ENCODE measurements at regions not wholly inside any gene's neighbourhood (a gene's known extent, or its start where the extent isn't known, plus 50 kb on each side); places are given as distances from the start of the nearest gene placed in this dataset.

DNA sequence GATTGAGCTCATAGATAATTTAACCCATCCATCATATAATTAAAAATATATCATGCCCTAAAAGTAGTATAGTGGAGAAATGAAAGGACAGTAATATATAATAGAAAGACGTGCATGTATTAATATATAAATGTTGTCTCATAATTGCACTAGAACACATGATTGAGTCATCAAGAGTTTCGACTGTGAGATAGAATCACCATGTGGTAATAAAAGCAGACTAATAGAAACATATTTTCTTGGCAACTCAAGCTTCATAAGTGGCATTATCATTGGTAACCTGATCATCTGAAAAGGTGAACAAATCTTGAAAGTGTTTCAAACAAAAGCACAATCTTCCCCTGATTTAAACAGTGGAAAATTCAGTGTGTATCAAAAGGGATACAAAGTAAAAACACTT is 188.8 kb downstream of the CYRIA start:
- Histone ChIP-seq H3K27ac (no peak overlapping the region), H3K9me3 (ENCODE audit: severe bottlenecking) (no peaks in the 10 kb centered on the region), H3K36me3 (no peaks in the 10 kb centered on the region), H3K4me3 (ENCODE audit: low read depth, low read length) (no peak overlapping the region), H3K27me3 (ENCODE audit: insufficient read depth, low read depth, severe bottlenecking) (no peaks in the 10 kb centered on the region)
- TF ChIP-seq, protein P1, sequence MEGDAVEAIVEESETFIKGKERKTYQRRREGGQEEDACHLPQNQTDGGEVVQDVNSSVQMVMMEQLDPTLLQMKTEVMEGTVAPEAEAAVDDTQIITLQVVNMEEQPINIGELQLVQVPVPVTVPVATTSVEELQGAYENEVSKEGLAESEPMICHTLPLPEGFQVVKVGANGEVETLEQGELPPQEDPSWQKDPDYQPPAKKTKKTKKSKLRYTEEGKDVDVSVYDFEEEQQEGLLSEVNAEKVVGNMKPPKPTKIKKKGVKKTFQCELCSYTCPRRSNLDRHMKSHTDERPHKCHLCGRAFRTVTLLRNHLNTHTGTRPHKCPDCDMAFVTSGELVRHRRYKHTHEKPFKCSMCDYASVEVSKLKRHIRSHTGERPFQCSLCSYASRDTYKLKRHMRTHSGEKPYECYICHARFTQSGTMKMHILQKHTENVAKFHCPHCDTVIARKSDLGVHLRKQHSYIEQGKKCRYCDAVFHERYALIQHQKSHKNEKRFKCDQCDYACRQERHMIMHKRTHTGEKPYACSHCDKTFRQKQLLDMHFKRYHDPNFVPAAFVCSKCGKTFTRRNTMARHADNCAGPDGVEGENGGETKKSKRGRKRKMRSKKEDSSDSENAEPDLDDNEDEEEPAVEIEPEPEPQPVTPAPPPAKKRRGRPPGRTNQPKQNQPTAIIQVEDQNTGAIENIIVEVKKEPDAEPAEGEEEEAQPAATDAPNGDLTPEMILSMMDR (IDR thresholded peaks at IDR 0.05; ENCODE audit: low read depth, low read length): no peak
- no peak for DNase-seq

DNA sequence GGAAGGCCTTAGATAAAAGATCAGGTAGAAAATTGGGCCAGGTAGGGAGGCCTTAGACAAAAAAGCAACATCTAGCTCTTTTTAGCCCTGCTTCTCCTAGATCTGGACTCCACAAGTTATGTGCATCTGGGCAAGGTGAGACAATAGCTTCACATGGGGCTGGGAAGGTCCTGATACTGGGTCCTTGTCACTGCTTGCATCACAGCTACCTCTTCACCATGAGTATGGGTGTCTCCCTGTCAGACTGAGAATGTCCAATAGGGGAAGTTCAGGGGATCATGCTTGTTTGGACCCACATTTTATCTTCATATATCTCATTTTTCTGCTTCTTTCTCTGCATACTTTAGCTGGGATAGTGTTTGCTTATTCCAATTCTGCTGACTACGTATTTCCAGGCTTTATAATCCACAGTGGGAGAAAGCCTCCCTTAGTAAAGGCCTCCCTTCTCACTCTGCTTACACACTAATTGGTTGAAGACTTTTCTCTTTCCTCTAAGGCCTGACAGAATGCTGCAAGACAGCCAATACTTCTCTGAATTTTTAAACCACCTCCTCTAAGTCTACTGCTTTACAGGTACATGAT is 189.6 kb downstream of the CYRIA start:
- H3K36me3 ChIP-seq: no peaks in the 10 kb centered on the region
- H3K9me3 ChIP-seq (ENCODE audit: severe bottlenecking): no peaks in the 10 kb centered on the region
- H3K27me3 ChIP-seq (ENCODE audit: insufficient read depth, low read depth, severe bottlenecking): no peaks in the 10 kb centered on the region
- H3K27ac ChIP-seq: no peak overlapping the region
- no peak for DNase-seq
- TF ChIP-seq, protein P1 (IDR thresholded peaks at IDR 0.05; ENCODE audit: low read depth, low read length): no peak
- no peak overlapping the region for H3K4me3 ChIP-seq (ENCODE audit: low read depth, low read length)

DNA sequence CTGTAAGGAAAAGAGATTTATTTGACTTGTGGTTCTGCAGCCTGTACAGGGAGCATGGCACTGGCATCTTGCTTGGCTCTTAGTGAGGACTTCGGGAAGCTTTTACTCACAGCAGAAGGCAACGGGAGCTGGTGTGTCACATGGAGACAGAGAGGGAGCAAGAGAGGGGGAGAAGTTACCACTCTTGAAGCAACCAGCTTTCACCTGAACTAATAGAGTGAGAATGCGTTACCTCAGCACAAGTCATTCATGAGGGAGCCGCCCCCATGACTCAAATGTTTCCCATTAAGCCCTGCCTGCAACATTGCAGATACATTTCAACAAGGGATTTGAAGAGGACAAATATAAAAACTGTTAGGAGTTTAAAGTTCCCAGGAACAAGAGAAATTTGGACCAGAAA is 190.0 kb downstream of the CYRIA start:
- Histone ChIP-seq H3K36me3 (no peaks in the 10 kb centered on the region), H3K27ac (no peak overlapping the region), H3K9me3 (ENCODE audit: severe bottlenecking) (no peaks in the 10 kb centered on the region), H3K4me3 (ENCODE audit: low read depth, low read length) (no peak overlapping the region), H3K27me3 (ENCODE audit: insufficient read depth, low read depth, severe bottlenecking) (no peaks in the 10 kb centered on the region)
- no peak for DNase-seq
- TF ChIP-seq, protein P1 (IDR thresholded peaks at IDR 0.05; ENCODE audit: low read depth, low read length): no peak

DNA sequence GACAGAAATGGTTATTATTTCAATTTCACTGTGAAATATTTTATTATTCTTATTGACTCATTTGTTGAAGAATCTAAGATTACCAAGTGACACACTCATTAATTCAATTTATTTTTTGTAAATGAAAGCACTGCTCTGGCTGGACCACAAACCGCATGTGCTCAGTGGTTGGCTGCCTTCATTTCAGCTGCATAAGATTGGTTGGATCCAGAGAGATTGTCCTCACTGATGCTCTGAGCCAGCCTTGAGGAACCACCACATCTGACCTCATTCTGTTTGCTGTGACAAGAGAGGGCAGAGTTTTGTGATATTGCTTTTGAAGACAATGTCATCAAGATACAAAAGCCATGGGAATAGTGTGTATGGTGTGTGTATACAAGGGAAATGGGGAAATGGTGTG is 192.1 kb downstream of the CYRIA start:
- DNase-seq: no peak
- no peak overlapping the region for H3K27ac ChIP-seq
- TF ChIP-seq, protein P1 (IDR thresholded peaks at IDR 0.05; ENCODE audit: low read depth, low read length): no peak
- H3K36me3 ChIP-seq: no peaks in the 10 kb centered on the region
- H3K4me3 ChIP-seq (ENCODE audit: low read depth, low read length): no peak overlapping the region
- H3K27me3 ChIP-seq (ENCODE audit: insufficient read depth, low read depth, severe bottlenecking): no peaks in the 10 kb centered on the region
- no peaks in the 10 kb centered on the region for H3K9me3 ChIP-seq (ENCODE audit: severe bottlenecking)

DNA sequence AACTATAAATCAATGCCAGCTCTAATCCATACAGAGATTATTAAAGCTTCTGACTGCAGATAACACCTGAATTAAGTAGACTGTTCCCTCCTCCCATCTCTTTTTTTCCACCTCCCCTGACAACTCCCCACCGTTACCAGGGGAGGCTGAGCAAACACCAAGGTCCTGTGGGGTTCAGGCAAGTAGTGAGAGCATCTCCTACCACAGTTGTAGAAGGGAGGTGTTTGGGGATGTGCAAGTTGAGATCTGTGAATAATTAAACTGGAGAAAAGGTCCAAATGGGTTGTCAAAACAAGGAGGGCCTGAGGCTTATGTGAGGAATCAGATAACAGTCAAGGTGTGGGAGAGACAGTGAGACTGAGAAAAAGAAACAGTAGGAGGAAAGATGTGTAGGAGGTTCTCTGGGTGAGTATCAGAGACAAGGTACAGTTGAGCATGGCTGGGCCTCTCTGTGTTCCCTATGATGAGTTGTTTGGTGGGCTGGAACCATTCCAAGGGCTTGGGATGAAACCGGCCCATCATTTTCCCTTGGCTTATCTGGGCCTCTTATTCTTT is 194.6 kb downstream of the CYRIA start:
- H3K27ac ChIP-seq: no peak overlapping the region
- H3K27me3 ChIP-seq (ENCODE audit: insufficient read depth, low read depth, severe bottlenecking): no peaks in the 10 kb centered on the region
- no peak for DNase-seq
- no peaks in the 10 kb centered on the region for H3K36me3 ChIP-seq
- H3K4me3 ChIP-seq (ENCODE audit: low read depth, low read length): no peak overlapping the region
- H3K9me3 ChIP-seq (ENCODE audit: severe bottlenecking): no peaks in the 10 kb centered on the region
- TF ChIP-seq, protein P1 (IDR thresholded peaks at IDR 0.05; ENCODE audit: low read depth, low read length): no peak

DNA sequence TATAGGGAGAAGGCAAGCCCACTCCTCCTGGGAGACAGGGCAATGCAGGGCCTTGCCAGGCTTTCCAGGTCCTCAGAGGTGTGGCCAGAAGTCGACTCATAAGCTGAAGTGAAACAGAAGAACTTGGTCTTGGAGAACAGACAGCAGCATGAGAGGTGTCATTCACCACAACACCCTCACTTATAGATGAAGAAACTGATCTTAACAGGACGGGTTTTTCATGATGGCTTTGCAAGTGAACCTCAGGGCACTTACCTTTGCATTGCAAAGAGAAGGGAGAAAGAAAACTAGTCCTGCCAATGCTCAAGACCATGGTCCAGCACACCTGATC is 198.8 kb downstream of the CYRIA start:
- no peak for DNase-seq
- TF ChIP-seq, protein P1 (IDR thresholded peaks at IDR 0.05; ENCODE audit: low read depth, low read length): no peak
- Histone ChIP-seq H3K9me3 (ENCODE audit: severe bottlenecking) (no peaks in the 10 kb centered on the region), H3K27ac (no peak overlapping the region), H3K27me3 (ENCODE audit: insufficient read depth, low read depth, severe bottlenecking) (no peaks in the 10 kb centered on the region), H3K4me3 (ENCODE audit: low read depth, low read length) (no peak overlapping the region), H3K36me3 (no peaks in the 10 kb centered on the region)

Data from WERI-Rb-1 (cell line).